Fibroblast of skin of back (primary cell): ENCODE measurements at regions not wholly inside any gene's neighbourhood (a gene's known extent, or its start where the extent isn't known, plus 50 kb on each side); places are given as distances from the start of the nearest gene placed in this dataset.
A peak's percentile ranks its signal among the peaks of the same experiment; 100 is the strongest.

Source experiments
- DNase-seq: peaks from one replicate; pipeline ENCODE4 v3.0.0-alpha.2; 2013

DNA sequence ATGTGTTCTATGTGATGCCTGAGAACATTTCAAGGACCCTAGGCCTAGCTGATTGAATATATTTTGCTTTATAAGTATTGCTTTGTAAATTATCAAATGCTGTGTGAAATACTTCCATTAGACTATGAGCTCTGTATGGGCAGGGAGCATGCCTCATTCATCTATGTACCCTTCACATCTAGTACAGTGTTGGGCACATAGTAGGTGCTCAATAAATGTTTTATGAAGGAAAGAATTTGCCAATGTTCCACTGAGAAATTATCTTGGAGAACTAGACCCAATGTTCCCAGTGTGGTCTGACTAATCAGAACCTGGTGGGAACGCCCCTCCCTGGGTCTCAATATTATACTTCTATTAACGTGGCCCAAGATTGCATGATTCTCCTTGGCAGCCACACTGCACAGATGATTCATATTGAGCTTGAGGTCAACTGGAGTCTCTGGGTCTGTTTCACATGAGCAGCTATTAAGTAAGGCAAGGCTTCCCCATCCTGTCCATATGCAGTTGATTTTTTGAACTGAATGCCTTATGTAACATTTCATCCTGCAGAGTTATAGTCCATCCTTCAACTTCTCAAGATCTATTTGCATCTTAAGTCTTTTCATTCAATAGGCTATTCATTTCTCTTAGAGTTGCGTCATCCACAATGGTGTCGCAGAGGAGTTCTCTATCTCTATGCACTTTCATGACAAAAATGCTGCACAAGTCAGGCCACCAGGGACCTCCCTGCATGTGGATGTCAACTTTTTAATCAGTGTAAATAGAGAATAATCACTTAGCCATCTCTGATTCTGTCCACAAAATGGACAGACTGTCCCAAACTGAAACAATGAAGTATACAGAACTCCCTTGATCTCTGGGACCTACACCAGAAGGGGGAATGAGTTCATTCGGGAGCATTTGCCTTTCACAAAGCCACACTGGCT is 257.6 kb downstream of the CYP26B1 start:
- DNase-seq, result peak; percentile 74

DNA sequence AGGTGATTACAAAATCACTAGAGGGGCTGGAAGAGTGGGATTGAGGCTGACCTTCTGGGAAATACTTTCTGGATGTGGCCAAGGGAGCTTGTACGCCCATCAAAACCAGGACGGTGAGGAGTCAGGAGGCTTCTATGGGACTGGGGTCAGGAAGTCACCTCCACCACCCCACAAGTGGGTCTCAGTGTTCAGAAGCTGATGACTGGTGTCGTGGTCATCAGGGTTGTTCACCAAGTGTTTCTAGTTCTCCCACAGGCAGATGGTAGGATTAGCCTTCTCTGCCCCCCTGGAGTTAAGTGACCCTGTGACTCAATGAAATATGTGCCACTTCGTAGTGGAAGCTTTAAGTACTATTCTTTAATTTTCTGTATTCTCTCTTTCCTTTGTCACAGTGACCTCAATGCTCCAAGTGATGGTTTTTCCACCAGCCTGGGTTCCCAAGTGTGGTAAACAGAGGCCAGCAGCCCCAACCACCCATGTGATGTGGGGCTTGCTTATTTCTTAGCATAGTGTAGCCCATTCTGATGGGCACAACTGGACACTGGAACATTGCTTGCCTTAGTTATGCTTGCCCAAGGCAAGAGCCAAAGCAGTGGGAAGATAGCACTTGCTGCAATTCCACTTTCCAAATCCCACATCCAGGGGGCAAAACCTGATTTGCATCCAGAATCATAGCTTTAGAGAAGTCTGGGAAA is 258.8 kb downstream of the CYP26B1 start:
- DNase-seq, result peak; percentile 56

- no peak for DNase-seq
These were observed 260.5 kb downstream of the CYP26B1 start for GRCh38 chr2:71887196-71887595.

DNA sequence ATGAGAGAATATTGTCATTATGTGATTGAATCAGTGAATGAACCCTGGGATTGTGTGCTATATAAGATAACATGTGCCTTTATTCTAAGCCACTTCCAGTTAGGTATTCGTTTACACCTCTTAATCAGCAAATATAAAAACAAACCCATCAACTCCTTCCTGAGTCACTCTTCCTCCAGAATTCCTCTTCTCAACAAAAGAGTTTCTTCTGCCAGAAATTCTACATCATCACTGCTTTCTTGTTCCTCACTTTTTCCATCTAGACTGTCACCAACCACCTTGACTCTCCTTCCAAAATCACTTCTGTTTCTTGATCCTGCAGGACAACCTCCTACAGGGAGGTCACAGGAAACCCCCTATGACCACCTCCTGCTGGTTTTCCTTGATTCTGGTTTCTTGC is 261.4 kb downstream of the CYP26B1 start:
- no peak for DNase-seq

- DNase-seq, result peak; percentile 67
These were observed 263.2 kb downstream of the CYP26B1 start for GRCh38 chr2:71884303-71885042.

- peak; percentile 46 for DNase-seq
These were observed 264.7 kb downstream of the CYP26B1 start for GRCh38 chr2:71882949-71883472.

DNA sequence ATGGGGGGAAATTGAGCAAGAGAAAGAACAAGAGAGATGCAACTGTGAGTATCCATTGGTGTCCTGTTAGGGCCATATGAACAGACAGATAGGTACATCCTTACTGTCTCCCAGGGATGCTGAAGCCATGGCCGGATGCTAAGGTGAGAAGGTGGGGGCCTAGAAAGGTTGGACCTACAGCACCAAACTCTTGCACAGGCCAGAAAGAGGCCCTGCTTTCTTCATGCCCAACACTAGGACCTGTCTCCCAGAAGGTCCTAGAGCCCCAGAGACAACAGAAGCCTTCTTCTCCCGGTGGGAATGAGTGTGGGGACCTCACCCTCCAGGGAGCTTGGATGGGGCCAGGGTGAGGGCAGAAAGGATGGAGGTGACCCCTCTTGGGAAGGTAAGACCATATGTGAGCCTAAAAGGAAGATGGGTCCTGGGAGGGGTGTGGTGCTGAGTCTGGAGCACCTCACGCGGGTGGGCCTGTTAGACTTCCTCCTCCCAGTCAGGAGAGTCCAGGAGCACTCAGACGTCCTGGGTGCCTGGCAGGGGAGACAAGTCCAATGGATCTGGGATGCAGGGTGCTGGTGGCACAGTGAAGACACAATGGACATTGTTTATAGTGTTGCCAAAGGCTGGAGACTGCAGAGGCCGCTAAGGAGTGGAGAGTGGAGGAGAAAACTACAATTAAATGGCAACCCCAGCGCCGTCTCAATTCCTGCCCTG is 265.3 kb downstream of the CYP26B1 start:
- DNase-seq, result no peak

DNA sequence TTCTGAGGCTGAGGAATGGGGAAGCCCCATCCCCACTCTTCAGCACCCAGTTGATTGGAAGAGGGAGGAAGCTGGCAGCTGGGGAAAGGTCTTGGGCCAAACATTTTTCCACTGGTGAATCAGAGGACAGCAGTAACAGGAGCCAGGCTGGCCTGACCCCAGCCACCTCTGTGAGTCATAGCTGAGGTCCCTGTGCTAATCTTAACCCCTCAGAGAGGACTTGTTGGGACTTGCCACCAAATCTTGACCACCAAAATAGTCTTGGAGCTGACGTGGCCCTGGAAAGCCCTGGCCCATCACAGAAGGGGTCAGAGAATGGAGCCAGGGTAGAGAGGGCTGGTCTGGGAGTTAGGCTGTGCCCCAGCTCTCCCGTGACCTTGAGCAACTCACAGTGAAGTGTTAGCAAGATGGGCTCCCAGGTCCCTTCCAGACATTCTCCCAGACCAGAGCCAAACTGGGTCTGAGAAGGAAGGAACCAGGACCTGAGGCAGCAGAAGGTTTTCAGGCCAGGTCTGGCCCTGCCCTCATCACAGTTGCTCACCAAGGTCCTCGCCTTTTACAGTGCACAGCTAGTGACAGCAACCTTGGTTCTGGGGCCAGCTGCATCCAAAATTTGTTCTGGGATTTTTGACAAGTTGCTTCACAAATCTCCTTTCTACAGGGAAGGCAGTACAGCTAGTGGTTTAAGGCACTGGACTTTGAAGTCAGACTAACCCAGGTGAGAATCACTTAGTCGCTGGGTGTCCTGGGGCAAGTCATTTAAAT is 266.6 kb downstream of the CYP26B1 start:
- DNase-seq, result peak; percentile 42

- DNase-seq, result no peak
These were observed 267.4 kb downstream of the CYP26B1 start for GRCh38 chr2:71880287-71880686.

- no peak for DNase-seq
These were observed 268.0 kb downstream of the CYP26B1 start for GRCh38 chr2:71879509-71880184.

GRCh38 chr2:71878626-71879508 is 268.8 kb downstream of the CYP26B1 start:
- DNase-seq, result no peak

- DNase-seq, result no peak
These were observed 270.0 kb downstream of the CYP26B1 start for GRCh38 chr2:71877636-71878035.

- DNase-seq, result no peak
These were observed 270.9 kb downstream of the CYP26B1 start for GRCh38 chr2:71876542-71877451.

DNA sequence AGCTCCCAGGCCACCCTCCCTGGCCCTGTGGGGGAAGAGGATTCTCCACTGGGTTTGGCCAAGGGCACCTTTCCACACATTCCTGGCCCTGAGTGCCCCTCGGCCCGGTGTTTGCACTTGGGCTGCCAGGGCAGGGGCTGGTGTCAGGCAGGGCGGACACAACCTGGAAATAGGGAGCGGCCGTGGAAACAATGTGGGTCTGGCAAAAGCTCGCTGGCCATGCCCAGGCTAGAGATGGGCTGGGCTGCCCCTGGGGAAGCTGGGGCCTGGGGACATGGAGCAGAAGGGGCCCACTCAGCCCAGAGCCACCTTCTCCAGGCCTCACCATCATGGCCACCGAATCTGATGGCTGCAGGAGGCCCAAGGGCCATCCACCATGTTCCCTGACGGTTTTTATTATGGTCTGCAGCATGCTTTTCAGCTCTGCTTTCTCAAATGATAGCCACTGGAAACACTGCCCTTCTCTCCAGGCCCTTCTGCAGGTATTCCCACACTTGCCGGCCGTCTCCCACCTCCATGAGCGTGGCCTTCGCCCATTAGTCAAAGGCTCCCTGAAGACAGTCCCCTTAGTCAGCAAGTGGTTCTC is 275.1 kb downstream of the CYP26B1 start:
- no peak for DNase-seq

DNA sequence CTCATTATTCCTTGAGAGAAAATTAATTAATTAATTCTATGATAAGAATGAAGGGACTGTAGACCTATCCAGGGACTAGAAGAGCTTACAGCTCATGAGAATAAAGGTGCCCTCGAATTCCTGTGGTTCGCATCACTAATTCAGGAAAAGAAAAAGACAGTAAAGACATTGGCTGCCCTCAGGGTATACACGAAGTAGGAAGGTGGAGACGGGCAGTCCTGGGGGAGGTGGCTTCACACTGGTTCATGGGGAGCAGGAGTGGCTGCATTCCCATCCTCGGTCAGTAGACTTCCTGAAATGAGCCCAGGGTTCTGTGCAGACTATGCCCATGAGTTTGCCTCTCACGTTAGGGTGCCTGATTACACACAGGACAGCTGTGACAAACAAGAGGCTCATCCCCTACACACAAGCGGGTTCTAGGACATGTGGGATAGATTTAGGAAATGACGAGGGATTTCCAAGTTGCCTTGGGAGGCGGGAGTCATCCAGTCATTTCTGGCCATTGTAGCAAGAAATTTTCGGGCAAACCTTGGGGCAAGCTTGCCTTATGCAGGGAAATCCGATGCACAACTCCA is 282.2 kb downstream of the CYP26B1 start:
- no peak for DNase-seq

DNA sequence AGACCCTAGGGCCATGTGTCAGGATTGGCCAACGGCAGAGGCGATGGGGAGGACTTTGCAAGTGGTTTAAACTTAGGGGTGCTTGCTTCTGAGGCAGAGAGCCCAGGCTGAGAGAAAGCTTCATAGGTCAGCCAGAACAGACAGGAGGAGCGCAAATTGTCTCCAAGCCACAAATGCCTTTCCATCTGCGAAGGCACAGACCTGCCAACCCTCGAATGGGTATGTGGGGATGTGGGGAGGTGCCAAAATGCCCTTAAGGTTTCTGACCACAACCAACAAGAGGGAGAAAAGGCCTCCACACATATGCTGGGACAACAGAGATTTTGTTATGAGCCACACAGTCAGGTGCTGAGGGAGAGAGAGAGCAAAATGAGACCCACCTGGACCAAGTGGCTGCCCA is 283.6 kb downstream of the CYP26B1 start:
- no peak for DNase-seq

DNA sequence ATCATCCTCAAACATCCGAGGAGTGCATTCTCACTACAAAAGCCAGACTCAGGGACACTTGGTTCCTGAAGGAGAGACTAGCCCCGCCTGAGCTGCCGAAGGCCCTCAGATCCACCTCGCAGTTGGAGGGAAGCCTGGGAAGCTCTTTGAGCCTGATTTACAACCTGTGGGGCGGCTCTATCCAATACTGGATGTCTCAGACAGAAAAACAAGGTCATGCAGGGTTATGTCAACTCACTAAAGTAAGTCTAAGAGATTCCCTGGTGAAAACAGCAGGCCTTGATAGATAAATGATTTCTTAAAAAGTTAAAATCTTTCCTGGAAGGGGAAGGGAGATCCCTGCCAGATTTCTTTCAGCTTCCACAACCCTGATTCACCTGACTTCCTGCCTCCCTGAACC is 284.3 kb downstream of the CYP26B1 start:
- no peak for DNase-seq

GRCh38 chr2:71862921-71863320 is 284.7 kb downstream of the CYP26B1 start:
- DNase-seq, result no peak
